ENCODE measurements at regions not wholly inside any gene's neighbourhood (a gene's known extent, or its start where the extent isn't known, plus 50 kb on each side); places are given as distances from the start of the nearest gene placed in this dataset.

GRCh38 chr5:158419186-158419585, 560.2 kb upstream of the CLINT1 start:
- no peak for DNase-seq (ENCODE audit: low spot score in 2 of 2)
- FAIRE-seq = no peak

DNA sequence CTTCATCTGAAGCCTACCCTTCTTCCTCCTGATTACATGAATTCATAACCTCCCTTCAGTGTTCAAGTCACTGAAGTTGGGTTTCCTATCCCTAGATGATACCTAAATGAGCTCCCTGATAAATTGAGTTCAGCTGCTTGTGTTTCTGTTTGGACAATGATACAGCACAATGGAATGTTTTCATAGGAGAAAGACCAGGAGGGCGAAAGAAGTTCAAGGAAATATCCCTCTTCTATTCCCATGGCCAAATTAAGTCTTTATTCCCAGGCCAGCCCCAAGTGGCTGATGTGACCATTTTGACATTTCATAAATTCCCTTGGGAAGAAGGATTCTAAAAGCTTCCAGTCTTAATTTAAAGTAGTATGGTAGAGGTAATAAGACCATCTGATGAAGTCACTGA, 555.8 kb upstream of the CLINT1 start:
- DNase-seq (ENCODE audit: low spot score in 2 of 2) (no peak), FAIRE-seq (no peak)

GRCh38 chr5:158414333-158414762, 555.4 kb upstream of the CLINT1 start:
- no peak for FAIRE-seq

DNA sequence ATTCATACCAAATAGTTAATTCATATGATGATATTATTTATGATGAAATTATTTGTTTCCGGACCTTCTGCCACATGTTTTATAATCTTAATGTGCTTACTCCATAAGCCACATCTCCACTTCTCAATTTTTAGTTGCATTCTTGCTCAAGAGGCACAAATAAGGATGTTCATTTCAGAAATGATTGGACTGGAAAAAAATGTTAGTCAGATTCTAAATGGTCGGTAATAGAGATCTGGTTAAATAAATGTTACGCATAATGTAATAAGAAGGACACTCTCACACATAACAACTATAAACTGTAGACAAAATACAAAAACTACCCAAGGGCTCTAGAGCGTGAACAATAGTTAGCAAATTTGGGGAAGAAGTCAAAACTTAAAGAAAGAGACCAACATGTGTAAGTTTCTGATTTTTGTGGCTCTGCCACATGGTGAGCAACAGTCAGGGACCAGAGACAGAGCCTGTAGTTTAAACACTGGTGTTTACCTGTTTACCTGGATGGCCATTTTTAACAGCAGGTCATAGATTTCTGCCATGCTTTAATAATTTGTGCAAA, 554.3 kb upstream of the CLINT1 start:
- DNase-seq (ENCODE audit: low spot score in 2 of 2) = no peak
- FAIRE-seq = no peak

More at GRCh38 chr5:158414333-158414762, 555.4 kb upstream of the CLINT1 start:
- DNase-seq (ENCODE audit: low spot score in 2 of 2) = no peak

DNA sequence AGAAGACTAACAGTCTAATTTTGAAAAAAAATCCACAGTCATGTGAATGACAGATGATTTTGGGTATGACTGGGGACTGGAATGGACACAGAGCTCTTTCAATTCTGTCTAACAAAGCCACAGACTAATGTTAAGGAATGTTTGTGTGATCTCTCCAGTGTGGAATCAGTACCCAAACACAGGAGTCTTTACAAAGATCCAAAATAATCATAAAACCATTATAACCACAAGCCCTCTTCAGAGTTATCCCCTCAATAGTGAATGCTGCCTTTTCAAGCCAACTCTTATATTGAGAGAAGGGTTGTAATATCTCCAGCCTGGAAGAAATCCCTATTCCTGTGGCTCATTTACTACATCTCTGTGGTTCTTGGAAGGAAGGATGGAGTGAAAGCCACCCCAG, 552.0 kb upstream of the CLINT1 start:
- DNase-seq (ENCODE audit: low spot score in 2 of 2) = no peak
- FAIRE-seq = no peak

- DNase-seq (ENCODE audit: low spot score in 2 of 2) (no peak), FAIRE-seq (no peak)
These were observed 550.6 kb upstream of the CLINT1 start for GRCh38 chr5:158409507-158409906.

DNA sequence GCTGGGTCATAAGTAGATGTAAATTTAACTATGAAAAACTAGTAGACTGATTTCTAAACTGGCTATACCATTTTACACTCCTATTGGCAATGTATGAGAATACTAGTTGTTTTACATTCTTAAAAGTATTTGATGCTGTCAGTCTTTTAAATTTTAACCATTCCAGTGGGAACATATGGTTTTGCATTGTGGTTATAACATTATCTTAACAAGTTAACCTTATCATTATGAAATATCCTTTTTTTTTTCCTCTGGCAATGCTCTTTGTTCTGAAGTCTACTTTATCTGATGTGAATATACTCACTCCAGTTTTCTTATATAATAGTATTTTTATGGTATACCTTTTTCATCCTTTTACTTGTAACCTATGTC, 548.9 kb upstream of the CLINT1 start:
- FAIRE-seq = no peak
- no peak for DNase-seq (ENCODE audit: low spot score in 2 of 2)

DNA sequence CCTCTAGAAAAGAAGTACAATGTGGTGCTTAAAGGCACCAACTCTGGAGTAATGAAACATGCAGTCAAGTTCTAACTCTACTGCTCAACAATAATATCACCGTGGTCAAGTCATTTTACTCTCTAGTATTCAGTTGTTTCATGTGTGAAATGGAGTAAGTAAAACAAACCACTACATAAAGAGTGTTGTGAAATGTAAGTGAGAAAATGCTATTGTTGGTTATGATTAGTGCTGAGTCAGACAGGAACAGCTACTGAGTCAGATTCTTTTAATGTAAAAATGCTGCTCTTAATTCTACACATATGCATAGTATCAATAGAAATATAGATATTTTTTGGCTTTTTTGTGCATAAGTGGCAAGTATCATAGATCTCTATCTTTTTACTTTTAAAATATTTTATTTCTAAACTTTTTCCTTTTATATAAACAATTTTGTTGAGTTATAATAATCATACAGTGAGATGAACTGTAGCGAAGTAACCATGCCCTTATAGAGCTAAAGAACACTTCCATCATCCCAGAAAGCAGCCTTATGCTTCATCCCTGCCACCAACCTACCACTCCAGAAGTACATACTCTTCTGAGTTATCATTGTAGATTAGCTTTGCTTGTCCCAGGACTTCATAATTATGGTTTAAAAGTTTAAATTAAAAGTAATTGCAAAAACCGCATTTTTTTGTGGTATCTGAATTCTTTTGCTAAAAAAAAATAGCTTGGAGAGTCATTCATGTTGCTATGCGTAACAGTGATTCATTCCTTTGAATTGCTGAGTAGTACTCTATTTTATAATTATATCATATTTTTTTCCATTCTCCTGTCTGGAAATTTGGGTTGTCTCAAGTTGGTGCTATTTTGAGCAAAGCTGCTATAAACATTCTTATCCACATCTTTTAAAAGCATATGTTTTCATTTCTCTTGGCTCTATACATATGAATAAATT, 548.2 kb upstream of the CLINT1 start:
- FAIRE-seq (no peak), DNase-seq (ENCODE audit: low spot score in 2 of 2) (no peak)

- FAIRE-seq (no peak), DNase-seq (ENCODE audit: low spot score in 2 of 2) (no peak)
These were observed 539.6 kb upstream of the CLINT1 start for GRCh38 chr5:158398360-158399201.

DNA sequence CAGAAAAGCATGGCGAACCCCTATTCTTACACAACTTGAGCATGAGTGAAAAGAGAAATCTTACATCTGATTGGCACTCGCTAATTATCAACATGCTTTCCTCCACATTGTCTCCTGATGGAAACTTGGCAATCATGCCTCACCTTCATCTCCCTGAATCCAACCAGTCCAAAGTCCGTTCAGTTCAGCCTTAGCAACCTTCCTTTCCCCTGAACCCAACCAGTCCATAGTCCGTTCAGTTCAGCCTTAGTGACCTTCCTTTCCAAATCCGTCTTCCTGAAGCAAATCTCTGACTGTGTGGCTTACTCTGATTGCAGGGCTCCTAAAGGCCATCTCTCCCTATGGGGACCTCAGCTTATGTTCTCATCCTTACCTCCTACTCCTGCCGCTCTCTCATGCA, 538.3 kb upstream of the CLINT1 start:
- FAIRE-seq = no peak

DNA sequence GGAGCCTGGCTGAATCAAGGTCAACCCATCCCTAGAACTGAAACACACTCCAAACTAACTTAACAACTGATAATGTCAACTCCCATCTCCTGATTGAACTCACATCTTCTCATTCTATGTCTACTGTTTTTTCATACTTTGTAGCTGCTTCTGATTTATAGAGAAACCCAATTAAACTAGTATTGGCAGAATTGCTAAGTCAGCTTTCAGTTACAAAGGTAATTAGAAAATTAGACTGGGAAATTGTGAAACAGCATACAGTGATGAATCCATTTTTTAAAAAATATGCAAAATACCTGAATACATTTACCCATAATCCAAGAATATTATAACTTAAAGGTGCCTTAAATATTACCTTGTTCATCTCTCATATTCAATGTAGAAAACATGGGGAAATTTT, 535.2 kb upstream of the CLINT1 start:
- DNase-seq (ENCODE audit: low spot score in 2 of 2) (no peak), FAIRE-seq (no peak)

More for the DNA sequence above, 538.3 kb upstream of the CLINT1 start:
- DNase-seq (ENCODE audit: low spot score in 2 of 2) = no peak

DNA sequence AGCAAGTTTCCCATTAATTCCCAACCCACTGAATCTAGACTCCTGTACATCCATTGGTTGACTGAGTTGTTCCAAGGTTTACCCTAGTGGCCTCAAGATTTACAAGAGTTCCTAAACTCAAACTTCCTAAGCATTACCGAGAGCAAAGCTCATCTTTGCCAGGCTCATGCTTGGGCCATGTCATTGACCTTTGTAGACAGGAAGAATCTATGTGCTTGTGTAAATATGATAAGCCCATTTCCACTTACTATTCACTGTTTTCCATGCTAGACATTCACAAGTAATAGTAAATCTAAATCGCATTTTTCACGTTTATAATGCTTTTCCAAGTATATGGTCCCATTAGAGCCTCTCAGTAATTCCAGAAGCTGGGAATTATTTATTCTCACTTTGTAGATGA, 534.5 kb upstream of the CLINT1 start:
- FAIRE-seq (no peak), DNase-seq (ENCODE audit: low spot score in 2 of 2) (no peak)

- no peak for FAIRE-seq
These were observed 533.8 kb upstream of the CLINT1 start for GRCh38 chr5:158392753-158393152.

DNA sequence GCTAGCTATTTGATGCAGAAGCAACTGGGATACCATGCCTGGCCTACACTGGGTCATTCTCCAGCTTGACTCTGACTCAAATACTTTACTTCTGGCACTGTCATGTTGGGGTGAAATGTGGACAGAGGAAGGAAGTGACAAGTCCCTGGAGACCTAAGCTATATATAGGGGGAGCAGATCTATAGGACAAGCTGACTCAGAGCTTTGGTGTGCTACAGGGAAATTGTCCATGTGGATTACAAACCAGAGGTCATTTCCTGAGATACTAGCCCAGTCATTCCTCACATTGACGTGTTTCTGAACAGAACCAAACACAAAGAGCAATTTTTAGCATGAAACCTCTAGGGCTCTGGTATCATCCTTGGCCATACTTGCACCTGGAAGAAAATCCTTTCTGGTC, 531.6 kb upstream of the CLINT1 start:
- DNase-seq (ENCODE audit: low spot score in 2 of 2) = no peak
- FAIRE-seq = no peak

More at GRCh38 chr5:158392753-158393152, 533.8 kb upstream of the CLINT1 start:
- DNase-seq (ENCODE audit: low spot score in 2 of 2) = no peak

- no peak for DNase-seq (ENCODE audit: low spot score in 2 of 2)
- FAIRE-seq = no peak
These were observed 530.8 kb upstream of the CLINT1 start for GRCh38 chr5:158389786-158390185.

DNA sequence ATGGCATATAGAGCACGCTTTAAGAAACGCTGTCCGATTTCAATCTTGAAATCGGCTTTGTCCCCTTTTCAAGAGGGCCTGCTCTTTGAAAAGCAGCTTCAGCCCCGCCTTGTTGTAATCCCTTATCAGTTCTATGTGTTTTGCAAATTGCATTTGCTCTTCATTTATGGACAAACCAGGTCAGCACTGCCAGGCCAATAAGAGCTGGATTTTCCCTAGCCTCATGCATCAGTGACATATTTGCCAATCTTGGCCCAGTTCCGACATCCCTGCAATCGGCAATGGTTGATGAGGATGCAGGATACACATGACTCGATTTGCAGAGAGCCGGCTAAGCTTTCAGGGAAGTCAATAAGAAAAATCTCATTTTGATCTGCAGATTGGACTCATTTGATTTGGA, 529.1 kb upstream of the CLINT1 start:
- DNase-seq (ENCODE audit: low spot score in 2 of 2) (no peak), FAIRE-seq (no peak)

GRCh38 chr5:158387499-158387898, 528.6 kb upstream of the CLINT1 start:
- no peak for FAIRE-seq
- DNase-seq (ENCODE audit: low spot score in 2 of 2) = no peak

DNA sequence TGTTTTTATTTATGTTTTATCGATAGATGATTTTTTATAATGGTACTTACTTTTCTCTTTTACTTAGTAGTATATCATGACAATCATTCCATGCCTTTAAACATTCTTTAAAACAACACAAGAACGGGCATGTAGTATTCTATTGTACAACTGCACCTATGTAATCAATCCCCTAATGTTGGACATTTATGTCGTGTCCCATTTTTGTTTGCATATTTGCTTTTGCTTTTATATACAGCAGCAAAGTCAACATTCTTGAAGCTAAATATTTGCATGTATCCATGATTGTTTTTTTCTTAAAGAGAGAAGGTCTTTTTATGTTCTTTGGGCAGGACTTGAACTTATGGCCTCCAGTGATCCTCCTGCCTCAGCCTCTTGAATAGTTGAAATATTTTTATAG, 527.0 kb upstream of the CLINT1 start:
- FAIRE-seq (no peak), DNase-seq (ENCODE audit: low spot score in 2 of 2) (no peak)

DNA sequence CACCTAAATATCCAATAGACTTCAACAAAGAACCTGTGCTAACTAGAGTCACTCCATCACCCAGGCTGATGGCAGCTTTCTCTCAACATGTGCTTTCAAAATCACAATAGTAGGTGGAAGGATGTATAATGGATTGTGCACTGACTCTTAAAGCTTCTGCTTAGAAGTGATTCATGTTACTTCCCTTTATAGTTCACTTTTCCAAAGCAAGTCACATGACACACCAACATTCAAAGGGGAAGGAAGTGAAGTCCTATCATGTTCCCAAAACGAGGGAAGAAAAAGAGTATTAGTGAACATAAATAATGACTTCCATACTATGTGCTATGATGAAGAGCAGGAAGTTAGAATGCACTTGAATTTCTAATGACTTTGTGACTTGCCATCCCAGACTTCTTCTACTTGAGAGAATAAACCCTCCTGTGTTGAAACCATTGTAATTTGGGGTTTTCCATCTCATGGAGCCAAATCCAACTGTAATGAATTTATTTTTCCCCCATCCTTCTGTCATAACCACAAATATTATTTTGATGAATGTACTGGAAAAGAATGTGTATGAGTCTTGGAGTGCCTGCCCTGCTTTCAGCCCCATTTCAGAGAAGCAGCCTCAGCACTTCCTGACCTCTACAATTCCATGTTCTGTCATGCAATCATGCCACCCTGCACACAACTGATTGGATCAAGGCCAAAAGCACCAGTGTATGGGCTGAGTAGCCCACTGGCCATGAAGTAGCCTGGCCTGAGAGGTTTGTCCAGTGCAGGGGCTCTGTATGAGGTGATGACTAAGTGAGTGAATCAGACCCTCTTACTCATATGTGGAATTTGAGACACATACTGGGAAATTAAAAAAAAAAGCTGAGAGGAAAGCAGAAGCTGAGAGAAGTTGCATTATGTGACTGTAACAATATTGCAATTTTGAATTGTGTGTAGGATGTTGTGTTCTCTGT, 525.9 kb upstream of the CLINT1 start:
- DNase-seq (ENCODE audit: low spot score in 2 of 2) = no peak
- FAIRE-seq = no peak

GRCh38 chr5:158383486-158383885, 524.5 kb upstream of the CLINT1 start:
- no peak for FAIRE-seq

More at GRCh38 chr5:158383486-158383885, 524.5 kb upstream of the CLINT1 start:
- DNase-seq (ENCODE audit: low spot score in 2 of 2) = no peak

Data from frontal cortex (tissue), 3 donors.